H9 (cell line): ENCODE measurements at regions not wholly inside any gene's neighbourhood (a gene's known extent, or its start where the extent isn't known, plus 50 kb on each side); places are given as distances from the start of the nearest gene placed in this dataset.

Source experiments
- DNase-seq: peaks from one replicate; pipeline ENCODE4 v3.0.0-alpha.2; 2017
- H2AFZ ChIP-seq: one replicate; pipeline ENCODE4 v1.6.1; 2013; ENCODE audit warnings: mild to moderate bottlenecking, low read length, control low read depth, moderate library complexity
- H2AK5ac ChIP-seq: 2 replicates; pipeline ENCODE4 v1.6.1; 2013; ENCODE audit warnings: low read length, control low read depth, mixed read lengths; ENCODE audit not compliant: insufficient read length
- H2BK120ac ChIP-seq: one replicate; pipeline ENCODE4 v1.6.1; 2013; ENCODE audit warnings: low read depth, mild to moderate bottlenecking, low read length, control low read depth, inconsistent platforms; ENCODE audit not compliant: poor library complexity, severe bottlenecking
- H2BK12ac ChIP-seq: 2 replicates; pipeline ENCODE4 v1.6.1; 2013; ENCODE audit warnings: low read length, control low read depth, mixed read lengths, low read depth; ENCODE audit not compliant: insufficient read length
- H2BK15ac ChIP-seq: 2 replicates; pipeline ENCODE4 v1.6.1; 2013; ENCODE audit warnings: low read depth, low read length, control low read depth
- H2BK20ac ChIP-seq: one replicate; pipeline ENCODE4 v1.6.1; 2013; ENCODE audit warnings: low read depth, mild to moderate bottlenecking, low read length, control low read depth, inconsistent platforms; ENCODE audit not compliant: poor library complexity, severe bottlenecking
- H2BK5ac ChIP-seq: 2 replicates; pipeline ENCODE4 v1.6.1; 2013; ENCODE audit warnings: low read length, control low read depth, mixed read lengths; ENCODE audit not compliant: insufficient read length
- H3K14ac ChIP-seq: 2 replicates; pipeline ENCODE4 v1.6.1; 2013; ENCODE audit warnings: low read length, control low read depth; ENCODE audit not compliant: insufficient read depth
- H3K18ac ChIP-seq: 2 replicates; pipeline ENCODE4 v1.6.1; 2013; ENCODE audit warnings: low read depth, mild to moderate bottlenecking, mixed read lengths, low read length, control low read depth; ENCODE audit not compliant: insufficient read length
- H3K23ac ChIP-seq: 2 replicates; pipeline ENCODE4 v1.6.1; 2013; ENCODE audit warnings: low read length, control low read depth, mixed read lengths, low read depth; ENCODE audit not compliant: insufficient read length
- H3K23me2 ChIP-seq: 2 replicates; pipeline ENCODE4 v1.6.1; 2013; ENCODE audit warnings: low read depth, mild to moderate bottlenecking, mixed read lengths, low read length, control low read depth; ENCODE audit not compliant: insufficient read length, poor library complexity, severe bottlenecking
- H3K27ac ChIP-seq: 2 replicates; pipeline ENCODE4 v1.5.1; 2013; ENCODE audit warnings: low read length, control low read depth, mixed read lengths, low read depth; ENCODE audit not compliant: insufficient read length
- H3K27me3 ChIP-seq: 2 replicates; pipeline ENCODE4 v1.6.1; 2013; ENCODE audit warnings: low read length, control low read depth, inconsistent platforms; ENCODE audit not compliant: insufficient read depth
- H3K4ac ChIP-seq: 2 replicates; pipeline ENCODE4 v1.6.1; 2013; ENCODE audit warnings: low read depth, mild to moderate bottlenecking, control low read depth, inconsistent platforms, low read length, moderate library complexity
- H3K4me1 ChIP-seq: 2 replicates; pipeline ENCODE4 v1.6.1; 2013; ENCODE audit warnings: low read length, control low read depth, inconsistent platforms; ENCODE audit not compliant: insufficient read depth
- H3K4me2 ChIP-seq: 2 replicates; pipeline ENCODE4 v1.6.1; 2013; ENCODE audit warnings: low read length, control low read depth, mixed read lengths; ENCODE audit not compliant: insufficient read length, insufficient read depth
- H3K56ac ChIP-seq: 2 replicates; pipeline ENCODE4 v1.6.1; 2013; ENCODE audit warnings: low read depth, mild to moderate bottlenecking, mixed read lengths, low read length, control low read depth; ENCODE audit not compliant: insufficient read length
- H3K79me1 ChIP-seq: 2 replicates; pipeline ENCODE4 v1.6.1; 2013; ENCODE audit warnings: low read depth, mild to moderate bottlenecking, moderate library complexity, low read length, control low read depth, inconsistent platforms; ENCODE audit not compliant: insufficient read depth, poor library complexity, severe bottlenecking
- H3K79me2 ChIP-seq: 2 replicates; pipeline ENCODE4 v1.6.1; 2013; ENCODE audit warnings: low read length, control low read depth, inconsistent platforms; ENCODE audit not compliant: insufficient read depth
- H3K9ac ChIP-seq: 2 replicates; pipeline ENCODE4 v1.6.1; 2013; ENCODE audit warnings: low read length, control low read depth, mixed read lengths; ENCODE audit not compliant: insufficient read length; ENCODE audit errors: extremely low read depth
- H3K9me3 ChIP-seq: one replicate; pipeline ENCODE4 v1.6.1; 2013; ENCODE audit warnings: low read depth, low read length, inconsistent platforms; ENCODE audit not compliant: control insufficient read depth
- H3T11ph ChIP-seq: one replicate; pipeline ENCODE4 v1.6.1; 2013; ENCODE audit warnings: mild to moderate bottlenecking, low read length, control low read depth, inconsistent platforms
- H4K20me1 ChIP-seq: one replicate; pipeline ENCODE4 v1.6.1; 2013; ENCODE audit not compliant: control insufficient read depth, insufficient read length, insufficient read depth
- H4K5ac ChIP-seq: 2 replicates; pipeline ENCODE4 v1.6.1; 2013; ENCODE audit warnings: low read depth, mild to moderate bottlenecking, mixed read lengths, low read length, control low read depth; ENCODE audit not compliant: insufficient read length
- H4K8ac ChIP-seq: replicated peaks from 2 replicates; pipeline ENCODE4 v1.6.1; 2013; ENCODE audit warnings: low read length, control low read depth, mixed read lengths, low read depth; ENCODE audit not compliant: insufficient read length
- H4K91ac ChIP-seq: 2 replicates; pipeline ENCODE4 v1.6.1; 2013; ENCODE audit warnings: low read depth, mild to moderate bottlenecking, moderate library complexity, mixed read lengths, low read length, control low read depth; ENCODE audit not compliant: insufficient read length
- H3K27ac Mint-ChIP-seq, 3 experiments: 2 replicates in 2 of 3; 3 replicates in 1 of 3; pipeline ENCODE4 v1.8.0; 2020 to 2021; ENCODE audit warnings: mixed read lengths in 3 of 3, mild to moderate bottlenecking in 1 of 3, moderate library complexity in 1 of 3
- H3K27me3 Mint-ChIP-seq: 2 replicates; pipeline ENCODE4 v1.8.0; 2021; ENCODE audit warnings: low read depth, mild to moderate bottlenecking, moderate library complexity, mixed read lengths
- H3K36me3 Mint-ChIP-seq, 3 experiments: 2 replicates in 2 of 3; 3 replicates in 1 of 3; pipeline ENCODE4 v1.8.0; 2020 to 2021; ENCODE audit warnings: low read depth in 3 of 3, mixed read lengths in 3 of 3; ENCODE audit not compliant: insufficient read depth in 1 of 3
- H3K4me1 Mint-ChIP-seq, 2 experiments: 2 replicates each; pipeline ENCODE4 v1.8.0; 2020; ENCODE audit warnings: mixed read lengths in 2 of 2
- H3K4me3 Mint-ChIP-seq, 2 experiments: 2 replicates in 1 of 2; 3 replicates in 1 of 2; pipeline ENCODE4 v1.8.0; 2020 to 2021; ENCODE audit warnings: mild to moderate bottlenecking in 2 of 2, mixed read lengths in 2 of 2, moderate library complexity in 1 of 2
- H3K9me3 Mint-ChIP-seq, 2 experiments: 2 replicates in 1 of 2; 3 replicates in 1 of 2; pipeline ENCODE4 v1.8.0; 2020; ENCODE audit warnings: mild to moderate bottlenecking in 2 of 2, mixed read lengths in 2 of 2, moderate library complexity in 1 of 2
- WGBS: extraction: QIAGEN DNeasy Blood & Tissue Kit; methylation state at CpG from one replicate; pipeline ENCODE4 v1.1.7; 2013; ENCODE audit warnings: missing lambda C conversion rate, low lambda C conversion rate, mixed read lengths; ENCODE audit not compliant: insufficient read length; ENCODE audit errors: extremely low coverage; 5-methylcytosine and 5-hydroxymethylcytosine counted together
- TF ChIP-seq, protein P1 (sequence below): fragments of 200-600 bp; sonication (generic); conservative IDR thresholded peaks from 3 replicates; pipeline ENCODE4 v1.8.0; 2021; ENCODE audit warnings: antibody characterized with exemption, mild to moderate bottlenecking

DNA sequence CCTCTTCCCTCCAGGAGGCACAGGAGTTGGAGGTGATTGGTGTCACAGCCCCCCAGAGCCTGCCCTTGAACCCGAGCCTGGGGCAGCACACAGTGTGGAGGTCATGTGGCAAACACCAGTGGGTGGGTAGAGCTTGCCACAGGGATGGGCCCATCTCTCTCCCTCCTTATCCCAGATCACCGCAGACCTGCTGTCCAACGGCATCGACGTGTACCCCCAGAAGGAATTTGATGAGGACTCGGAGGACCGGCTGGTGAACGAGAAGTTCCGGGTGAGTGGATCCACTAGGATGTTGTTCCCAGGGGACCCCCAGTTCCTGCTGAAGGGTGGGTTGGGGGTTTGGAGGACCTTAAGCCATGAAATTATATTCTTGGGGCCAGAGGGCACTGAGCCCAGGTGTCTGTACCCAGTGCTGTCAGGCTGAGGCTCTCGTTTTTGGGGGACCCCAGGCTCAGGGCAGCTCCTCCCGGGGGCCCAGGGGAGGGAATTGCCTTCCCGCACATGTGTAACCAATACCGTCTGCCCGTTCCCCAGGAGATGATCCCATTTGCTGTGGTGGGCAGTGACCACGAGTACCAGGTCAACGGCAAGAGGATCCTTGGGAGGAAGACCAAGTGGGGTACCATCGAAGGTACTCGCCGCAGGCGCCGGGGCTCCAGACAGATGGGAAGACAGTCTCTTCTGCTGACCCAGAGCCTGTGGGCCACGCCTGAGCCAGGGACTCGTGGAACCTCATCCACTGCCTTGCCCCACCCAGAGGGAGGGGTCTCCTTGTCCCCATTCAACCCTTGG lies 351.9 kb downstream of the SEC14L1 start:
- H3K27me3 ChIP-seq = no peaks in the 10 kb centered on the region
- H3K23me2 ChIP-seq = no peaks in the 10 kb centered on the region
- no peak overlapping the region for H2AK5ac ChIP-seq
- no peaks in the 10 kb centered on the region for H3K4me1 ChIP-seq
- no CpG with 5 or more reads among the region's 23 CpGs for WGBS
- no peaks in the 10 kb centered on the region for H3K79me1 ChIP-seq
- H4K5ac ChIP-seq = no peak overlapping the region
- no peak overlapping the region for H3K27ac ChIP-seq
- peaks cover 14 to 64% (median 54%) of the 10 kb centered on the region in 3 experiments; a peak in 6 of 7 replicates for H3K36me3 Mint-ChIP-seq
- no peak overlapping the region for H3K14ac ChIP-seq
- H3K79me2 ChIP-seq = no peaks in the 10 kb centered on the region
- H4K8ac ChIP-seq = no peak overlapping the region
- no peak overlapping the region for H3K4me2 ChIP-seq
- H3K56ac ChIP-seq = no peak overlapping the region
- H2AFZ ChIP-seq = no peak overlapping the region
- H3K27ac Mint-ChIP-seq = no peak overlapping the region
- H4K20me1 ChIP-seq = no peaks in the 10 kb centered on the region
- H3K23ac ChIP-seq = no peak overlapping the region
- H3K4me3 Mint-ChIP-seq = no peak overlapping the region
- H2BK15ac ChIP-seq = no peak overlapping the region
- no peak overlapping the region for H2BK120ac ChIP-seq
- H2BK12ac ChIP-seq = no peak overlapping the region
- no peak overlapping the region for H4K91ac ChIP-seq
- no peak overlapping the region for H3T11ph ChIP-seq
- H2BK20ac ChIP-seq = no peak overlapping the region
- H2BK5ac ChIP-seq = no peak overlapping the region
- no peaks in the 10 kb centered on the region for H3K9me3 Mint-ChIP-seq
- peaks cover 0 to 3% of the 10 kb centered on the region in 2 experiments; a peak in 2 of 4 replicates for H3K4me1 Mint-ChIP-seq
- DNase-seq = no peak
- no peak overlapping the region for H3K9ac ChIP-seq
- H3K4ac ChIP-seq = no peak overlapping the region
- no peak overlapping the region for H3K18ac ChIP-seq
- no peaks in the 10 kb centered on the region for H3K9me3 ChIP-seq
- H3K27me3 Mint-ChIP-seq = no peaks in the 10 kb centered on the region
- TF ChIP-seq, protein P1, sequence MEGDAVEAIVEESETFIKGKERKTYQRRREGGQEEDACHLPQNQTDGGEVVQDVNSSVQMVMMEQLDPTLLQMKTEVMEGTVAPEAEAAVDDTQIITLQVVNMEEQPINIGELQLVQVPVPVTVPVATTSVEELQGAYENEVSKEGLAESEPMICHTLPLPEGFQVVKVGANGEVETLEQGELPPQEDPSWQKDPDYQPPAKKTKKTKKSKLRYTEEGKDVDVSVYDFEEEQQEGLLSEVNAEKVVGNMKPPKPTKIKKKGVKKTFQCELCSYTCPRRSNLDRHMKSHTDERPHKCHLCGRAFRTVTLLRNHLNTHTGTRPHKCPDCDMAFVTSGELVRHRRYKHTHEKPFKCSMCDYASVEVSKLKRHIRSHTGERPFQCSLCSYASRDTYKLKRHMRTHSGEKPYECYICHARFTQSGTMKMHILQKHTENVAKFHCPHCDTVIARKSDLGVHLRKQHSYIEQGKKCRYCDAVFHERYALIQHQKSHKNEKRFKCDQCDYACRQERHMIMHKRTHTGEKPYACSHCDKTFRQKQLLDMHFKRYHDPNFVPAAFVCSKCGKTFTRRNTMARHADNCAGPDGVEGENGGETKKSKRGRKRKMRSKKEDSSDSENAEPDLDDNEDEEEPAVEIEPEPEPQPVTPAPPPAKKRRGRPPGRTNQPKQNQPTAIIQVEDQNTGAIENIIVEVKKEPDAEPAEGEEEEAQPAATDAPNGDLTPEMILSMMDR = no peak
